ENCODE measurements at regions not wholly inside any gene's neighbourhood (a gene's known extent, or its start where the extent isn't known, plus 50 kb on each side); places are given as distances from the start of the nearest gene placed in this dataset.

DNA sequence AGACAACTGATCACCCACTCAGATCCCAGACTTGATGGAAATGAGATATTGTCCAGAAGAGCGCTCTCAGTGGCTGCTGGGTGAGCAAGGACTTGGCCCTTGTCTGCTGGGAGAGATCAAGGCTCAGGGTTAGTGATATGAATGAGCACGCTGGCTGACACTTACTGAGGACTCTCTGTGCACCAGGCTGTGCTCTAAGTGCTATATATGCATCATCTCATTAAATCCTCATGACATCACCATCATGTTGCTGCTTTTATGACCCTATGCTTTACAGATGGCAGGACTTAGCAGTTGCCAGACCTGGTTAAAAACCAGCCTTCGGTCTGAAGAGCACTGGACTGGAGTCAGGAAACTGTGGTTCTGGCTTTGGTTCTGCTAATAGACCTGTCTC is 260.9 kb downstream of the VRK1 start:
- POLR2A ChIA-PET, result no interaction called here
- H3K79me2 ChIP-seq (ENCODE audit: control insufficient read depth, insufficient read depth, low read length), result no peaks in the 10 kb centered on the region
- intact Hi-C loops (cut with micrococcal nuclease), result no loop called here

More for the DNA sequence above, 260.9 kb downstream of the VRK1 start:
- CTCF ChIA-PET, result no interaction called here
- no peak overlapping the region for H3K4me2 ChIP-seq (ENCODE audit: insufficient read depth, low read length)
- FAIRE-seq (no peak), DNase-seq (ENCODE audit: low read depth, low spot score) (no peak)
- no peaks in the 10 kb centered on the region for H3K36me3 ChIP-seq (ENCODE audit: control insufficient read depth in 2 of 2, extremely low read depth in 1 of 2, insufficient read depth in 2 of 2, low read length in 2 of 2)
- H3K9me3 ChIP-seq (replicated peaks; ENCODE audit: control insufficient read depth, insufficient read depth, low read length), result peaks cover 7% of the 10 kb centered on the region
- H2AFZ ChIP-seq (ENCODE audit: low read depth, low read length), result no peak overlapping the region
- H3K27ac ChIP-seq (ENCODE audit: insufficient read depth, low read depth, low read length), result no peak overlapping the region
- H3K4me3 ChIP-seq (replicated peaks in 1 of 3; ENCODE audit: insufficient read depth in 1 of 3, low read depth in 1 of 3, low read length in 3 of 3), result no peak overlapping the region
- H3K4me1 ChIP-seq (ENCODE audit: control insufficient read depth, extremely low read depth, insufficient read depth, low read length), result no peaks in the 10 kb centered on the region
- dilution Hi-C loops (cut with MboI; ENCODE audit: extremely low pct_ligation_motif_present, low sequenced_read_pairs), result no loop called here
- no peaks in the 10 kb centered on the region for H3K9me1 ChIP-seq (replicated peaks; ENCODE audit: control insufficient read depth, extremely low read depth, insufficient read depth, low read length)
- TF ChIP-seq MYC (IDR thresholded peaks at IDR 0.05; ENCODE audit: low read depth, low read length) (no peak), POLR2A (IDR thresholded peaks at IDR 0.05; ENCODE audit: low read depth, low read length) (no peak), JUN (IDR thresholded peaks at IDR 0.05; ENCODE audit: borderline replicate concordance, insufficient read depth, insufficient read length, low read depth) (no peak), GATA2 (IDR thresholded peaks at IDR 0.05; ENCODE audit: insufficient read depth, insufficient read length, low read depth, low read length) (no peak), FOS (IDR thresholded peaks at IDR 0.05; ENCODE audit: borderline replicate concordance, insufficient read depth, low read length) (no peak), EZH2 (IDR thresholded peaks at IDR 0.05; ENCODE audit: borderline replicate concordance, low read depth, low read length, severe bottlenecking) (no peak), POLR2AphosphoS5 (IDR thresholded peaks at IDR 0.05; ENCODE audit: insufficient read depth, low read depth, low read length) (no peak)
- TF ChIP-seq, protein P1, sequence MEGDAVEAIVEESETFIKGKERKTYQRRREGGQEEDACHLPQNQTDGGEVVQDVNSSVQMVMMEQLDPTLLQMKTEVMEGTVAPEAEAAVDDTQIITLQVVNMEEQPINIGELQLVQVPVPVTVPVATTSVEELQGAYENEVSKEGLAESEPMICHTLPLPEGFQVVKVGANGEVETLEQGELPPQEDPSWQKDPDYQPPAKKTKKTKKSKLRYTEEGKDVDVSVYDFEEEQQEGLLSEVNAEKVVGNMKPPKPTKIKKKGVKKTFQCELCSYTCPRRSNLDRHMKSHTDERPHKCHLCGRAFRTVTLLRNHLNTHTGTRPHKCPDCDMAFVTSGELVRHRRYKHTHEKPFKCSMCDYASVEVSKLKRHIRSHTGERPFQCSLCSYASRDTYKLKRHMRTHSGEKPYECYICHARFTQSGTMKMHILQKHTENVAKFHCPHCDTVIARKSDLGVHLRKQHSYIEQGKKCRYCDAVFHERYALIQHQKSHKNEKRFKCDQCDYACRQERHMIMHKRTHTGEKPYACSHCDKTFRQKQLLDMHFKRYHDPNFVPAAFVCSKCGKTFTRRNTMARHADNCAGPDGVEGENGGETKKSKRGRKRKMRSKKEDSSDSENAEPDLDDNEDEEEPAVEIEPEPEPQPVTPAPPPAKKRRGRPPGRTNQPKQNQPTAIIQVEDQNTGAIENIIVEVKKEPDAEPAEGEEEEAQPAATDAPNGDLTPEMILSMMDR (IDR thresholded peaks at IDR 0.05; ENCODE audit: extremely low read depth in 1 of 2, insufficient read depth in 1 of 2, low read depth in 1 of 2, low read length in 2 of 2), result no peak
- TF ChIP-seq, protein P2, sequence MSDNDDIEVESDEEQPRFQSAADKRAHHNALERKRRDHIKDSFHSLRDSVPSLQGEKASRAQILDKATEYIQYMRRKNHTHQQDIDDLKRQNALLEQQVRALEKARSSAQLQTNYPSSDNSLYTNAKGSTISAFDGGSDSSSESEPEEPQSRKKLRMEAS (IDR thresholded peaks at IDR 0.05; ENCODE audit: insufficient read depth, insufficient read length), result no peak
- no peaks in the 10 kb centered on the region for H3K27me3 ChIP-seq (ENCODE audit: control insufficient read depth in 2 of 2, insufficient read depth in 2 of 2, low read length in 2 of 2)
- no peaks in the 10 kb centered on the region for H4K20me1 ChIP-seq (replicated peaks; ENCODE audit: control insufficient read depth, extremely low read depth, insufficient read depth, low read length)
- no TSS peak for BruUV-seq (replicated peaks)
- no peak overlapping the region for H3K9ac ChIP-seq (replicated peaks; ENCODE audit: extremely low read depth, insufficient read depth, low read length)
